HCT116 (cell line): ENCODE measurements at regions not wholly inside any gene's neighbourhood (a gene's known extent, or its start where the extent isn't known, plus 50 kb on each side); places are given as distances from the start of the nearest gene placed in this dataset.
"Not testable (repeated sequence)": the region's sequence is repeated elsewhere in the genome, so short reads cannot be mapped to it uniquely, and the experiment has no call there.

Experiments
- ATAC-seq: fragments of 200-7000 bp; cut with Tn5 transposase; 2 replicates; pipeline ENCODE4 v1.9.1; 2020; ENCODE audit warnings: mild to moderate bottlenecking, moderate library complexity
- BruUV-seq: library from RNA; stranded (reverse); fragments of 400-500 nt; replicated peaks from 2 replicates; lab custom pipeline; 2021; lab: Mats Ljungman, UMichigan
- CTCF ChIA-PET: fragments of 300-600 bp; sonication (Branson Sonifier 250); formaldehyde crosslinking; loops from one replicate; lab custom pipeline; 2021; ENCODE audit warnings: antibody characterized with exemption; lab: Charles Lee
- POLR2A ChIA-PET: fragments of 300-600, 350-600 bp; sonication (Branson Sonifier 250); formaldehyde crosslinking; loops from one replicate; lab custom pipeline; 2021; ENCODE audit warnings: antibody characterized with exemption; lab: Charles Lee
- RAD21 ChIA-PET, 2 experiments: fragments of 300-600 bp; sonication (Branson Sonifier 250); formaldehyde crosslinking; loops; one replicate each; lab custom pipeline; 2023; ENCODE audit warnings: low total read pairs in 2 of 2; ENCODE audit not compliant: uncharacterized antibody in 2 of 2, unreplicated experiment in 2 of 2, low non-redundant PET in 1 of 2; lab: Charles Lee
- DNase-seq: peaks from one replicate; pipeline ENCODE4 v3.0.0-alpha.2; 2010; ENCODE audit warnings: low read depth, low spot score
- H2AFZ ChIP-seq: fragments of 200-600 bp; shearing (Covaris generic), sonication (generic); 2 replicates; pipeline ENCODE4 v1.6.1; 2017; ENCODE audit warnings: low read depth, mixed run types, mixed read lengths, antibody characterized with exemption, low read length; ENCODE audit not compliant: poor library complexity, severe bottlenecking
- H3K27ac ChIP-seq: 2 replicates; pipeline ENCODE4 v1.5.1; 2012; ENCODE audit warnings: low read depth, low read length
- H3K27me3 ChIP-seq: fragments of 200-600 bp; sonication (generic); 2 replicates; pipeline ENCODE4 v1.6.1; 2016; ENCODE audit warnings: mixed run types, low read length, mixed read lengths; ENCODE audit not compliant: insufficient read depth
- H3K36me3 ChIP-seq, 2 experiments: fragments of 200-500 bp in 1 of 2; fragments of 200-600 bp in 1 of 2; sonication (Bioruptor generic) in 1 of 2; sonication (generic) in 1 of 2; 2 replicates each; pipeline versions ENCODE4 v1.5.1 to v1.6.1; 2014 to 2016; ENCODE audit warnings: low read length in 2 of 2, inconsistent platforms in 1 of 2, mixed read lengths in 1 of 2, mixed run types in 1 of 2; ENCODE audit not compliant: insufficient read depth in 2 of 2, control insufficient read depth in 1 of 2
- H3K4me1 ChIP-seq, 2 experiments: fragments of 200-600 bp in 1 of 2; sonication (generic) in 1 of 2; 2 replicates each; pipeline versions ENCODE4 v1.5.1 to v1.6.1; 2012 to 2017; ENCODE audit warnings: low read length in 2 of 2, inconsistent platforms in 1 of 2, mild to moderate bottlenecking in 1 of 2, mixed read lengths in 1 of 2, mixed run types in 1 of 2, moderate library complexity in 1 of 2; ENCODE audit not compliant: insufficient read depth in 2 of 2, control insufficient read depth in 1 of 2
- H3K4me2 ChIP-seq: fragments of 200-600 bp; sonication (generic); 2 replicates; pipeline ENCODE4 v1.6.1; 2017; ENCODE audit warnings: mixed run types, low read length, mixed read lengths
- H3K4me3 ChIP-seq, 2 experiments: fragments of 200-600 bp in 1 of 2; sonication (generic) in 1 of 2; replicated peaks in 1 of 2; 2 replicates each; pipeline ENCODE4 v1.5.1; 2011 to 2016; ENCODE audit warnings: low read length in 2 of 2, control low read depth in 1 of 2, low read depth in 1 of 2, mild to moderate bottlenecking in 1 of 2, mixed read lengths in 1 of 2, mixed run types in 1 of 2
- H3K79me2 ChIP-seq: fragments of 200-600 bp; sonication (generic); 2 replicates; pipeline ENCODE4 v1.6.1; 2017; ENCODE audit warnings: mild to moderate bottlenecking, mixed run types, low read length, moderate library complexity, mixed read lengths; ENCODE audit not compliant: insufficient read depth
- H3K9ac ChIP-seq: fragments of 200-600 bp; sonication (generic); 2 replicates; pipeline ENCODE4 v1.6.1; 2016; ENCODE audit warnings: low read length, mixed read lengths
- H3K9me2 ChIP-seq: fragments of 200-600 bp; sonication (generic), shearing (Covaris generic); 2 replicates; pipeline ENCODE4 v1.6.1; 2017; ENCODE audit warnings: mixed run types, mild to moderate bottlenecking, moderate library complexity; ENCODE audit not compliant: insufficient read depth
- H3K9me3 ChIP-seq, 2 experiments: fragments of 200-500 bp in 1 of 2; fragments of 200-600 bp in 1 of 2; sonication (Bioruptor generic) in 1 of 2; sonication (generic) in 1 of 2; 2 replicates each; pipeline ENCODE4 v1.6.1; 2014 to 2017; ENCODE audit warnings: low read length in 2 of 2, mixed read lengths in 2 of 2, inconsistent platforms in 1 of 2, low read depth in 1 of 2, mild to moderate bottlenecking in 1 of 2, mixed run types in 1 of 2, moderate library complexity in 1 of 2; ENCODE audit not compliant: control insufficient read depth in 1 of 2, insufficient read depth in 1 of 2
- H4K20me1 ChIP-seq: fragments of 200-600 bp; sonication (generic), shearing (Covaris generic); 2 replicates; pipeline ENCODE4 v1.6.1; 2017; ENCODE audit warnings: mixed run types, mild to moderate bottlenecking, moderate library complexity; ENCODE audit not compliant: insufficient read depth
- CBX3 ChIP-seq: IDR thresholded peaks from 2 replicates; pipeline ENCODE4 v1.6.1; 2012; ENCODE audit warnings: low read depth
- CEBPB ChIP-seq: IDR thresholded peaks from 2 replicates; pipeline ENCODE4 v1.6.1; 2012; ENCODE audit warnings: low read depth
- EZH2 ChIP-seq: fragments of 200-600 bp; sonication (generic); IDR thresholded peaks from 2 replicates; pipeline ENCODE4 v1.6.1; 2017; ENCODE audit warnings: antibody characterized with exemption, mixed run types
- EZH2phosphoT487 ChIP-seq: fragments of 200-600 bp; IDR thresholded peaks from 2 replicates; pipeline ENCODE4 v1.6.1; 2018; ENCODE audit warnings: antibody characterized with exemption, borderline replicate concordance
- FOSL1 ChIP-seq: IDR thresholded peaks from 2 replicates; pipeline ENCODE4 v1.6.1; 2012; ENCODE audit warnings: low read depth
- JUND ChIP-seq: IDR thresholded peaks from 2 replicates; pipeline ENCODE4 v1.6.1; 2012
- POLR2A ChIP-seq: IDR thresholded peaks from 2 replicates; pipeline ENCODE4 v1.7.0; 2011; ENCODE audit warnings: borderline replicate concordance; ENCODE audit not compliant: insufficient read depth, insufficient read length; ENCODE audit errors: extremely low read depth
- RAD21 ChIP-seq: IDR thresholded peaks from 2 replicates; pipeline ENCODE4 v1.6.1; 2012; ENCODE audit warnings: low read depth, mild to moderate bottlenecking
- SIN3A ChIP-seq: IDR thresholded peaks from 2 replicates; pipeline ENCODE4 v1.6.1; 2012; ENCODE audit warnings: low read depth
- SRF ChIP-seq: IDR thresholded peaks from 2 replicates; pipeline ENCODE4 v1.6.1; 2012; ENCODE audit warnings: low read depth
- TCF7L2 ChIP-seq: IDR thresholded peaks from 2 replicates; pipeline ENCODE4 v1.7.0; 2011; ENCODE audit warnings: borderline replicate concordance, inconsistent platforms; ENCODE audit not compliant: insufficient read depth, insufficient read length; ENCODE audit errors: extremely low read depth
- ZBTB33 ChIP-seq: IDR thresholded peaks from 2 replicates; pipeline ENCODE4 v1.6.1; 2011; ENCODE audit warnings: mild to moderate bottlenecking, low read length, moderate library complexity; ENCODE audit not compliant: insufficient replicate concordance; ENCODE audit errors: extremely low read depth
- ZFX ChIP-seq: fragments of 450-650 bp; IDR thresholded peaks from 2 replicates; pipeline ENCODE4 v1.6.1; 2017
- intact Hi-C: fragments of 100-400 bp; cut with micrococcal nuclease; formaldehyde crosslinking; loops from 2 replicates; pipeline ENCODE4 v1.10.0; 2022
- TF ChIP-seq, protein P1 (sequence below): IDR thresholded peaks from 2 replicates; pipeline ENCODE4 v1.6.1; 2012; ENCODE audit warnings: low read depth
- TF ChIP-seq, protein P2 (sequence below): IDR thresholded peaks from 2 replicates; pipeline ENCODE4 v1.6.1; 2012

DNA sequence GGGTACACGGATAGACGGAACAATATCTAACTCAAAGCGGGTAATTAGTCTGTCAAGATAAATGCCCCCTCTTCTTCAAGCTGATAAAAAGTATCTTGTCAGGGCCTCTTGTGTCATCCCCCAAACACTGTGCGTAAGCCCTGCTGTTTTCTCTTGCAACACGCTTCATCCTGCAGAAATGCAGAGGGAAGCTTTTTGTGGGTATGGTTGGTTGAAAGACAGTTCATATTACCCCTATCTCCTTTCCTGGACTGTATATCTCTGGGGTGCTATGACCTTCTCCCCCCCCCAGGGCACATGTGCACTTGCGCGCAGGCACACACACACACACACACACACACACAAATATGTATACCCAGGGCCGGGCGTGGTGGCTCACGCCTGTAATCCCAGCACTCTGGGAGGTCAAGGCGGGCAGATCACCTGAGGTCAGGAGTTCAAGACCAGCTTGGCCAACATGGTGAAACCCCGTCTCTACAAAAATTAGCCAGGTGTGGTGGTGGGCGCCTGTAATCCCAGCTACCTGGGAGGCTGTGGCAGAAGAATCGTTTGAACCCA, 143.6 kb upstream of the CITED2 start:
- CTCF ChIA-PET, H3K36me3 ChIP-seq, H4K20me1 ChIP-seq, H3K27me3 ChIP-seq, H3K79me2 ChIP-seq, H3K27ac ChIP-seq, POLR2A ChIA-PET, H3K4me3 ChIP-seq, H3K4me2 ChIP-seq, H3K9me2 ChIP-seq, BruUV-seq, ATAC-seq, DNase-seq, RAD21 ChIA-PET, H3K9ac ChIP-seq, H2AFZ ChIP-seq, intact Hi-C loops, H3K9me3 ChIP-seq: not testable (repeated sequence)
- peaks cover 2 to 18% of the 10 kb centered on the region in 2 experiments; a peak in 3 of 4 replicates for H3K4me1 ChIP-seq

- CTCF ChIA-PET = no interaction called here
- intact Hi-C loops = no loop called here
- peak overlapping the region; percentile 62 for H2AFZ ChIP-seq
- RAD21 ChIA-PET = no interaction called here
- H3K9me3 ChIP-seq = no peaks in the 10 kb centered on the region
- H3K27me3 ChIP-seq = no peaks in the 10 kb centered on the region
- peak overlapping the region in 1 of 2 experiments; percentile 3; a peak in 1 of 4 replicates for H3K4me3 ChIP-seq
- peak; percentile 58 for ATAC-seq
- no peak overlapping the region for H3K27ac ChIP-seq
- peaks cover 2 to 18% of the 10 kb centered on the region in 2 experiments; a peak in 3 of 4 replicates for H3K4me1 ChIP-seq
- no peaks in the 10 kb centered on the region for H3K9me2 ChIP-seq
- H3K36me3 ChIP-seq = no peaks in the 10 kb centered on the region
- DNase-seq = no peak
- POLR2A ChIA-PET = no interaction called here
- H3K79me2 ChIP-seq = no peaks in the 10 kb centered on the region
- TF ChIP-seq RAD21 (no peak), POLR2A (no peak), FOSL1 (no peak), EZH2 (no peak), CEBPB (no peak), SRF (no peak), EZH2phosphoT487 (no peak), ZFX (no peak), SIN3A (no peak), JUND (no peak), CBX3 (no peak), ZBTB33 (no peak), TCF7L2 (no peak)
- TF ChIP-seq, protein P1, sequence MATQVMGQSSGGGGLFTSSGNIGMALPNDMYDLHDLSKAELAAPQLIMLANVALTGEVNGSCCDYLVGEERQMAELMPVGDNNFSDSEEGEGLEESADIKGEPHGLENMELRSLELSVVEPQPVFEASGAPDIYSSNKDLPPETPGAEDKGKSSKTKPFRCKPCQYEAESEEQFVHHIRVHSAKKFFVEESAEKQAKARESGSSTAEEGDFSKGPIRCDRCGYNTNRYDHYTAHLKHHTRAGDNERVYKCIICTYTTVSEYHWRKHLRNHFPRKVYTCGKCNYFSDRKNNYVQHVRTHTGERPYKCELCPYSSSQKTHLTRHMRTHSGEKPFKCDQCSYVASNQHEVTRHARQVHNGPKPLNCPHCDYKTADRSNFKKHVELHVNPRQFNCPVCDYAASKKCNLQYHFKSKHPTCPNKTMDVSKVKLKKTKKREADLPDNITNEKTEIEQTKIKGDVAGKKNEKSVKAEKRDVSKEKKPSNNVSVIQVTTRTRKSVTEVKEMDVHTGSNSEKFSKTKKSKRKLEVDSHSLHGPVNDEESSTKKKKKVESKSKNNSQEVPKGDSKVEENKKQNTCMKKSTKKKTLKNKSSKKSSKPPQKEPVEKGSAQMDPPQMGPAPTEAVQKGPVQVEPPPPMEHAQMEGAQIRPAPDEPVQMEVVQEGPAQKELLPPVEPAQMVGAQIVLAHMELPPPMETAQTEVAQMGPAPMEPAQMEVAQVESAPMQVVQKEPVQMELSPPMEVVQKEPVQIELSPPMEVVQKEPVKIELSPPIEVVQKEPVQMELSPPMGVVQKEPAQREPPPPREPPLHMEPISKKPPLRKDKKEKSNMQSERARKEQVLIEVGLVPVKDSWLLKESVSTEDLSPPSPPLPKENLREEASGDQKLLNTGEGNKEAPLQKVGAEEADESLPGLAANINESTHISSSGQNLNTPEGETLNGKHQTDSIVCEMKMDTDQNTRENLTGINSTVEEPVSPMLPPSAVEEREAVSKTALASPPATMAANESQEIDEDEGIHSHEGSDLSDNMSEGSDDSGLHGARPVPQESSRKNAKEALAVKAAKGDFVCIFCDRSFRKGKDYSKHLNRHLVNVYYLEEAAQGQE = no peak
- TF ChIP-seq, protein P2, sequence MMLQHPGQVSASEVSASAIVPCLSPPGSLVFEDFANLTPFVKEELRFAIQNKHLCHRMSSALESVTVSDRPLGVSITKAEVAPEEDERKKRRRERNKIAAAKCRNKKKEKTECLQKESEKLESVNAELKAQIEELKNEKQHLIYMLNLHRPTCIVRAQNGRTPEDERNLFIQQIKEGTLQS = no peak
- no peaks in the 10 kb centered on the region for H4K20me1 ChIP-seq
- 0 out of 2 replicates have a peak overlapping the region, but pooled peaks have one; percentile 10 for H3K9ac ChIP-seq
- H3K4me2 ChIP-seq = peak overlapping the region; percentile 48
- no TSS peak for BruUV-seq
These were observed 141.1 kb upstream of the CITED2 start for GRCh38 chr6:139515511-139515910.
